ENCODE measurements at regions not wholly inside any gene's neighbourhood (a gene's known extent, or its start where the extent isn't known, plus 50 kb on each side); places are given as distances from the start of the nearest gene placed in this dataset.

GRCh38 chr11:26162291-26162690, 169.6 kb upstream of the ANO3 start:
- no peak for DNase-seq (ENCODE audit: low spot score)

GRCh38 chr11:26186389-26186788, 145.5 kb upstream of the ANO3 start:
- no peak for DNase-seq (ENCODE audit: low spot score)

- DNase-seq (ENCODE audit: low spot score) = no peak
Measured at GRCh38 chr11:26187639-26188038, 144.3 kb upstream of the ANO3 start.

GRCh38 chr11:26188554-26188953, 143.4 kb upstream of the ANO3 start:
- DNase-seq (ENCODE audit: low spot score) = no peak

GRCh38 chr11:26191193-26191592, 140.7 kb upstream of the ANO3 start:
- no peak for DNase-seq (ENCODE audit: low spot score)

GRCh38 chr11:26193694-26194365, 138.1 kb upstream of the ANO3 start:
- no peak for DNase-seq (ENCODE audit: low spot score)

- DNase-seq (ENCODE audit: low spot score) = no peak
Measured at GRCh38 chr11:26194881-26195280, 137.0 kb upstream of the ANO3 start.

- DNase-seq (ENCODE audit: low spot score) = no peak
Measured at GRCh38 chr11:26198532-26199096, 133.3 kb upstream of the ANO3 start.

GRCh38 chr11:26199331-26200095, 132.4 kb upstream of the ANO3 start:
- DNase-seq (ENCODE audit: low spot score) = no peak

GRCh38 chr11:26201411-26201810, 130.5 kb upstream of the ANO3 start:
- DNase-seq (ENCODE audit: low spot score) = no peak

- no peak for DNase-seq (ENCODE audit: low spot score)
Measured at GRCh38 chr11:26202754-26203153, 129.2 kb upstream of the ANO3 start.

GRCh38 chr11:26204101-26204500, 127.8 kb upstream of the ANO3 start:
- no peak for DNase-seq (ENCODE audit: low spot score)

- DNase-seq (ENCODE audit: low spot score) = no peak
Measured at GRCh38 chr11:26204839-26205238, 127.1 kb upstream of the ANO3 start.

GRCh38 chr11:26219183-26220117, 112.5 kb upstream of the ANO3 start:
- no peak for DNase-seq (ENCODE audit: low spot score)

GRCh38 chr11:26225646-26226045, 106.3 kb upstream of the ANO3 start:
- no peak for DNase-seq (ENCODE audit: low spot score)

- no peak for DNase-seq (ENCODE audit: low spot score)
Measured at GRCh38 chr11:26227301-26227746, 104.6 kb upstream of the ANO3 start.

GRCh38 chr11:26227883-26228502, 103.9 kb upstream of the ANO3 start:
- DNase-seq (ENCODE audit: low spot score) = no peak

- no peak for DNase-seq (ENCODE audit: low spot score)
Measured at GRCh38 chr11:26228778-26229177, 103.2 kb upstream of the ANO3 start.

GRCh38 chr11:26229257-26229656, 102.7 kb upstream of the ANO3 start:
- no peak for DNase-seq (ENCODE audit: low spot score)

- no peak for DNase-seq (ENCODE audit: low spot score)
Measured at GRCh38 chr11:26229981-26230380, 101.9 kb upstream of the ANO3 start.

GRCh38 chr11:26231252-26231661, 100.7 kb upstream of the ANO3 start:
- no peak for DNase-seq (ENCODE audit: low spot score)

GRCh38 chr11:26234451-26234850, 97.5 kb upstream of the ANO3 start:
- DNase-seq (ENCODE audit: low spot score) = no peak

Data from iPS-NIHi11 (cell line).